ENCODE measurements at regions not wholly inside any gene's neighbourhood (a gene's known extent, or its start where the extent isn't known, plus 50 kb on each side); places are given as distances from the start of the nearest gene placed in this dataset.

- no peak for TF ChIP-seq EZH2 (IDR thresholded peaks at IDR 0.05; ENCODE audit: low read length, missing control alignments)
- no peak for TF ChIP-seq CTCF (conservative IDR thresholded peaks at IDR 0.05 in 1 of 2, IDR thresholded peaks at IDR 0.05 in 1 of 2; ENCODE audit: low read depth in 1 of 2, low read length in 2 of 2)
- Histone ChIP-seq H3K9me3 (ENCODE audit: control insufficient read depth, insufficient read depth, low read depth, low read length) (no peaks in the 10 kb centered on the region), H3K27ac (ENCODE audit: insufficient read depth, low read length) (no peak overlapping the region), H3K4me1 (ENCODE audit: control insufficient read depth, extremely low read depth, insufficient read depth, low read length) (no peaks in the 10 kb centered on the region), H2AFZ (ENCODE audit: low read length) (no peak overlapping the region), H4K20me1 (ENCODE audit: control insufficient read depth, extremely low read depth, insufficient read depth, low read length) (no peaks in the 10 kb centered on the region), H3K4me3 (replicated peaks in 1 of 4; ENCODE audit: control extremely low read depth in 1 of 4, insufficient read depth in 1 of 4, low read depth in 3 of 4, low read length in 4 of 4) (no peak overlapping the region), H3K27me3 (ENCODE audit: control insufficient read depth, insufficient read depth, low read length) (no peaks in the 10 kb centered on the region), H3K4me2 (ENCODE audit: extremely low read depth, insufficient read depth, low read length) (no peak overlapping the region), H3K9ac (ENCODE audit: insufficient read depth, low read length) (no peak overlapping the region), H3K36me3 (ENCODE audit: control insufficient read depth, insufficient read depth, low read length) (no peaks in the 10 kb centered on the region), H3K79me2 (ENCODE audit: control insufficient read depth, insufficient read depth, low read length) (no peaks in the 10 kb centered on the region)
- DNase-seq (ENCODE audit: low read depth in 2 of 2) = no peak
These were observed 237.0 kb upstream of the API5 start for GRCh38 chr11:43074810-43075209.

GRCh38 chr11:43101113-43101512 lies 210.7 kb upstream of the API5 start:
- H3K79me2 ChIP-seq (ENCODE audit: control insufficient read depth, insufficient read depth, low read length) = no peaks in the 10 kb centered on the region
- TF ChIP-seq EZH2 (IDR thresholded peaks at IDR 0.05; ENCODE audit: low read length, missing control alignments) (no peak), CTCF (conservative IDR thresholded peaks at IDR 0.05 in 1 of 2, IDR thresholded peaks at IDR 0.05 in 1 of 2; ENCODE audit: low read depth in 1 of 2, low read length in 2 of 2) (no peak)
- no peaks in the 10 kb centered on the region for H4K20me1 ChIP-seq (ENCODE audit: control insufficient read depth, extremely low read depth, insufficient read depth, low read length)
- no peak overlapping the region for H3K4me3 ChIP-seq (replicated peaks in 1 of 4; ENCODE audit: control extremely low read depth in 1 of 4, insufficient read depth in 1 of 4, low read depth in 3 of 4, low read length in 4 of 4)
- H3K9ac ChIP-seq (ENCODE audit: insufficient read depth, low read length) = no peak overlapping the region
- no peak overlapping the region for H3K27ac ChIP-seq (ENCODE audit: insufficient read depth, low read length)
- no peak overlapping the region for H2AFZ ChIP-seq (ENCODE audit: low read length)
- no peaks in the 10 kb centered on the region for H3K27me3 ChIP-seq (ENCODE audit: control insufficient read depth, insufficient read depth, low read length)
- no peaks in the 10 kb centered on the region for H3K4me1 ChIP-seq (ENCODE audit: control insufficient read depth, extremely low read depth, insufficient read depth, low read length)
- DNase-seq (ENCODE audit: low read depth in 2 of 2) = no peak
- no peaks in the 10 kb centered on the region for H3K9me3 ChIP-seq (ENCODE audit: control insufficient read depth, insufficient read depth, low read depth, low read length)
- H3K36me3 ChIP-seq (ENCODE audit: control insufficient read depth, insufficient read depth, low read length) = no peaks in the 10 kb centered on the region
- H3K4me2 ChIP-seq (ENCODE audit: extremely low read depth, insufficient read depth, low read length) = no peak overlapping the region

- no peak overlapping the region for H3K9ac ChIP-seq (ENCODE audit: insufficient read depth, low read length)
These were observed 195.7 kb upstream of the API5 start for GRCh38 chr11:43116071-43116470.

More at GRCh38 chr11:43116071-43116470, 195.7 kb upstream of the API5 start:
- Histone ChIP-seq H2AFZ (ENCODE audit: low read length) (no peak overlapping the region), H3K4me3 (replicated peaks in 1 of 4; ENCODE audit: control extremely low read depth in 1 of 4, insufficient read depth in 1 of 4, low read depth in 3 of 4, low read length in 4 of 4) (no peak overlapping the region), H3K27ac (ENCODE audit: insufficient read depth, low read length) (no peak overlapping the region), H3K79me2 (ENCODE audit: control insufficient read depth, insufficient read depth, low read length) (no peaks in the 10 kb centered on the region), H3K4me1 (ENCODE audit: control insufficient read depth, extremely low read depth, insufficient read depth, low read length) (no peaks in the 10 kb centered on the region), H4K20me1 (ENCODE audit: control insufficient read depth, extremely low read depth, insufficient read depth, low read length) (no peaks in the 10 kb centered on the region), H3K9me3 (ENCODE audit: control insufficient read depth, insufficient read depth, low read depth, low read length) (no peaks in the 10 kb centered on the region), H3K36me3 (ENCODE audit: control insufficient read depth, insufficient read depth, low read length) (no peaks in the 10 kb centered on the region), H3K27me3 (ENCODE audit: control insufficient read depth, insufficient read depth, low read length) (no peaks in the 10 kb centered on the region), H3K4me2 (ENCODE audit: extremely low read depth, insufficient read depth, low read length) (no peak overlapping the region)
- DNase-seq (ENCODE audit: low read depth in 2 of 2) = no peak
- TF ChIP-seq EZH2 (IDR thresholded peaks at IDR 0.05; ENCODE audit: low read length, missing control alignments) (no peak), CTCF (conservative IDR thresholded peaks at IDR 0.05 in 1 of 2, IDR thresholded peaks at IDR 0.05 in 1 of 2; ENCODE audit: low read depth in 1 of 2, low read length in 2 of 2) (no peak)
